GM23248 (cell line): ENCODE measurements at regions not wholly inside any gene's neighbourhood (a gene's known extent, or its start where the extent isn't known, plus 50 kb on each side); places are given as distances from the start of the nearest gene placed in this dataset.
A peak's percentile ranks its signal among the peaks of the same experiment; 100 is the strongest.

Experiments used
- DNase-seq: peaks from one replicate; pipeline ENCODE4 v3.0.0-alpha.2; 2015
- H2AFZ ChIP-seq: fragments of 200-600 bp; sonication (generic); 2 replicates; pipeline ENCODE4 v1.6.1; 2016; ENCODE audit warnings: antibody characterized with exemption
- H3F3A ChIP-seq: fragments of 200-600 bp; sonication (generic); 2 replicates; pipeline ENCODE4 v1.6.1; 2016; ENCODE audit warnings: mild to moderate bottlenecking, antibody characterized with exemption, mixed run types; ENCODE audit not compliant: insufficient read depth
- H3K27ac ChIP-seq: fragments of 200-600 bp; sonication (generic); 2 replicates; pipeline ENCODE4 v1.5.1; 2016; ENCODE audit warnings: mild to moderate bottlenecking
- H3K27me3 ChIP-seq: fragments of 200-600 bp; sonication (generic); replicated peaks from 2 replicates; pipeline ENCODE4 v1.6.1; 2016; ENCODE audit warnings: mild to moderate bottlenecking; ENCODE audit not compliant: insufficient read depth
- H3K36me3 ChIP-seq: fragments of 200-600 bp; sonication (generic); 2 replicates; pipeline ENCODE4 v1.6.1; 2016; ENCODE audit warnings: low read depth, mild to moderate bottlenecking
- H3K4me1 ChIP-seq: fragments of 200-600 bp; sonication (generic); 2 replicates; pipeline ENCODE4 v1.6.1; 2016; ENCODE audit warnings: mild to moderate bottlenecking; ENCODE audit not compliant: insufficient read depth
- H3K4me2 ChIP-seq: fragments of 200-600 bp; sonication (generic); one replicate; pipeline ENCODE4 v1.6.1; 2016; ENCODE audit warnings: mild to moderate bottlenecking; ENCODE audit not compliant: unreplicated experiment
- H3K4me3 ChIP-seq: fragments of 200-600 bp; sonication (generic); 2 replicates; pipeline ENCODE4 v1.5.1; 2016; ENCODE audit warnings: mild to moderate bottlenecking
- H3K79me2 ChIP-seq: fragments of 200-600 bp; sonication (generic); 2 replicates; pipeline ENCODE4 v1.6.1; 2016; ENCODE audit warnings: mild to moderate bottlenecking; ENCODE audit not compliant: insufficient read depth
- H3K9ac ChIP-seq: fragments of 200-600 bp; sonication (generic); 2 replicates; pipeline ENCODE4 v1.6.1; 2016; ENCODE audit warnings: mild to moderate bottlenecking
- H3K9me2 ChIP-seq: fragments of 200-600 bp; sonication (generic); 2 replicates; pipeline ENCODE4 v1.6.1; 2016; ENCODE audit warnings: mixed run types, mild to moderate bottlenecking, moderate library complexity; ENCODE audit not compliant: insufficient read depth
- H3K9me3 ChIP-seq: fragments of 200-600 bp; sonication (generic); one replicate; pipeline ENCODE4 v1.6.1; 2017; ENCODE audit warnings: low read depth
- H4K20me1 ChIP-seq: fragments of 200-600 bp; sonication (generic); 2 replicates; pipeline ENCODE4 v1.6.0; 2016; ENCODE audit not compliant: insufficient read depth
- EZH2 ChIP-seq: fragments of 200-600 bp; sonication (generic); IDR thresholded peaks from 2 replicates; pipeline ENCODE4 v1.6.1; 2018; ENCODE audit warnings: antibody characterized with exemption, mild to moderate bottlenecking; ENCODE audit not compliant: insufficient read depth, poor library complexity, severe bottlenecking
- EZH2phosphoT487 ChIP-seq: fragments of 200-600 bp; sonication (generic); IDR thresholded peaks from 2 replicates; pipeline ENCODE4 v1.6.1; 2018; ENCODE audit warnings: antibody characterized with exemption, moderate library complexity, mild to moderate bottlenecking, low read depth; ENCODE audit not compliant: insufficient read depth
- WGBS, 2 experiments: methylation state at CpG; one replicate each; pipeline ENCODE4 v1.1.6; 2015 to 2017; ENCODE audit warnings: low lambda C conversion rate in 2 of 2, low coverage in 1 of 2; ENCODE audit errors: missing lambda C conversion rate in 2 of 2; 5-methylcytosine and 5-hydroxymethylcytosine counted together
- in situ Hi-C: fragments of 300-500 bp; cut with MboI; formaldehyde crosslinking; loops from 2 replicates; pipeline ENCODE4 v1.15.0; 2020

- H3K79me2 ChIP-seq: no peaks in the 10 kb centered on the region
- H3K4me3 ChIP-seq: no peak overlapping the region
- no peak overlapping the region for H3K27ac ChIP-seq
- no peaks in the 10 kb centered on the region for H3K9me2 ChIP-seq
- no peak for DNase-seq
- no peak for TF ChIP-seq EZH2phosphoT487
- TF ChIP-seq EZH2: no peak
- no peak overlapping the region for H3K4me2 ChIP-seq
- H4K20me1 ChIP-seq: no peaks in the 10 kb centered on the region
- no peak overlapping the region for H3K9ac ChIP-seq
- no peaks in the 10 kb centered on the region; the same call in none of the 2 replicates for H3K27me3 ChIP-seq
- no peaks in the 10 kb centered on the region for H3K36me3 ChIP-seq
- H3K4me1 ChIP-seq: no peaks in the 10 kb centered on the region
- in situ Hi-C loops: no loop called here
- no peak overlapping the region for H2AFZ ChIP-seq
- H3K9me3 ChIP-seq: no peaks in the 10 kb centered on the region
- no peaks in the 10 kb centered on the region for H3F3A ChIP-seq
Measured at GRCh38 chr9:95642189-95642588, 125.4 kb upstream of the PTCH1 start.

- TF ChIP-seq EZH2 (no peak), EZH2phosphoT487 (no peak)
- whole genome bisulfite sequencing, 2 experiments: 36% methylated on average over 6 of the region's 6 CpGs
- H3K27me3 ChIP-seq: no peaks in the 10 kb centered on the region; the same call in none of the 2 replicates
- no peak overlapping the region for H3K27ac ChIP-seq
- H2AFZ ChIP-seq: no peak overlapping the region
- no peak overlapping the region for H3K4me3 ChIP-seq
- H3F3A ChIP-seq: no peaks in the 10 kb centered on the region
- H3K9me2 ChIP-seq: no peaks in the 10 kb centered on the region
- DNase-seq: peak; percentile 10
- H3K4me1 ChIP-seq: no peaks in the 10 kb centered on the region
- no peak overlapping the region for H3K9ac ChIP-seq
- in situ Hi-C loops: no loop called here
- H3K36me3 ChIP-seq: no peaks in the 10 kb centered on the region
- no peaks in the 10 kb centered on the region for H3K9me3 ChIP-seq
- H4K20me1 ChIP-seq: no peaks in the 10 kb centered on the region
- no peak overlapping the region for H3K4me2 ChIP-seq
- H3K79me2 ChIP-seq: no peaks in the 10 kb centered on the region
Measured at GRCh38 chr9:95641586-95641985, 124.8 kb upstream of the PTCH1 start.

- no peak for TF ChIP-seq EZH2
- TF ChIP-seq EZH2phosphoT487: no peak
- H3K4me2 ChIP-seq: no peak overlapping the region
- no peaks in the 10 kb centered on the region; the same call in none of the 2 replicates for H3K27me3 ChIP-seq
- no peak for DNase-seq
- no peaks in the 10 kb centered on the region for H3K4me1 ChIP-seq
- H3K9me3 ChIP-seq: no peaks in the 10 kb centered on the region
- no peaks in the 10 kb centered on the region for H3K9me2 ChIP-seq
- no peaks in the 10 kb centered on the region for H4K20me1 ChIP-seq
- no peak overlapping the region for H2AFZ ChIP-seq
- no peaks in the 10 kb centered on the region for H3F3A ChIP-seq
- no peaks in the 10 kb centered on the region for H3K79me2 ChIP-seq
- H3K27ac ChIP-seq: no peak overlapping the region
- no peak overlapping the region for H3K9ac ChIP-seq
- no peak overlapping the region for H3K4me3 ChIP-seq
- in situ Hi-C loops: no loop called here
- WGBS, 2 experiments: 69 to 75% methylated on average over 6 of the region's 6 CpGs
- no peaks in the 10 kb centered on the region for H3K36me3 ChIP-seq
Measured at GRCh38 chr9:95640336-95640735, 123.6 kb upstream of the PTCH1 start.

- no peak for DNase-seq
- Histone ChIP-seq H3K9me2 (no peaks in the 10 kb centered on the region), H3K36me3 (no peaks in the 10 kb centered on the region), H3K79me2 (no peaks in the 10 kb centered on the region), H3F3A (no peaks in the 10 kb centered on the region), H3K27ac (no peak overlapping the region), H4K20me1 (no peaks in the 10 kb centered on the region), H3K9me3 (no peaks in the 10 kb centered on the region), H3K4me2 (no peak overlapping the region), H2AFZ (no peak overlapping the region), H3K27me3 (no peaks in the 10 kb centered on the region; the same call in none of the 2 replicates), H3K9ac (no peak overlapping the region), H3K4me3 (no peak overlapping the region), H3K4me1 (no peaks in the 10 kb centered on the region)
- 29 to 32% methylated on average over 4 of the region's 4 CpGs for WGBS, 2 experiments
- TF ChIP-seq EZH2: no peak
- no peak for TF ChIP-seq EZH2phosphoT487
- in situ Hi-C loops: no loop called here
Measured at GRCh38 chr9:95635986-95636671, 119.4 kb upstream of the PTCH1 start.
